ENCODE measurements at regions not wholly inside any gene's neighbourhood (a gene's known extent, or its start where the extent isn't known, plus 50 kb on each side); places are given as distances from the start of the nearest gene placed in this dataset.

DNA sequence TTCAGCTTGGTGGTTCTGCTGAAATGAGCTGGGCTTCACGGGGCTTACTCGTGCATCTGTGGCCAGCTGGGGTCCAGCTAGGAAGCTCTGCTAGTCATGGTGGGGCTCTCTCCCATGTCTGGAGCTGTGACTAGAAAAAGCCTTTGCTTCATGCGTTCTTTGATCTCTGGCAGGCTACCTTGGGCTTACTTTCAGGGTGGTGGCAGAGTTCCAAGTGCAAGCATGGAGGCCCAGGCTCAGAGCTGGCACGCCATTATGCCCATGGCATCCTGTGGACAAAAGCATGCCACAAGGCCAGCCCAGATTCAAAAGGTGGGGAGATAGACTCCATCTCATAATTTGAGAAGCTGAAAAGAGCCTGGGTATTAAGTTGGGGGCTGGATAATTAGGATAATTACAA lies 55.4 kb upstream of the GBA3 start:
- DNase-seq (ENCODE audit: low read depth): no peak
- TF ChIP-seq, protein P1, sequence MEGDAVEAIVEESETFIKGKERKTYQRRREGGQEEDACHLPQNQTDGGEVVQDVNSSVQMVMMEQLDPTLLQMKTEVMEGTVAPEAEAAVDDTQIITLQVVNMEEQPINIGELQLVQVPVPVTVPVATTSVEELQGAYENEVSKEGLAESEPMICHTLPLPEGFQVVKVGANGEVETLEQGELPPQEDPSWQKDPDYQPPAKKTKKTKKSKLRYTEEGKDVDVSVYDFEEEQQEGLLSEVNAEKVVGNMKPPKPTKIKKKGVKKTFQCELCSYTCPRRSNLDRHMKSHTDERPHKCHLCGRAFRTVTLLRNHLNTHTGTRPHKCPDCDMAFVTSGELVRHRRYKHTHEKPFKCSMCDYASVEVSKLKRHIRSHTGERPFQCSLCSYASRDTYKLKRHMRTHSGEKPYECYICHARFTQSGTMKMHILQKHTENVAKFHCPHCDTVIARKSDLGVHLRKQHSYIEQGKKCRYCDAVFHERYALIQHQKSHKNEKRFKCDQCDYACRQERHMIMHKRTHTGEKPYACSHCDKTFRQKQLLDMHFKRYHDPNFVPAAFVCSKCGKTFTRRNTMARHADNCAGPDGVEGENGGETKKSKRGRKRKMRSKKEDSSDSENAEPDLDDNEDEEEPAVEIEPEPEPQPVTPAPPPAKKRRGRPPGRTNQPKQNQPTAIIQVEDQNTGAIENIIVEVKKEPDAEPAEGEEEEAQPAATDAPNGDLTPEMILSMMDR (conservative IDR thresholded peaks at IDR 0.05; ENCODE audit: low read depth, low read length): no peak

More for the DNA sequence above, 55.4 kb upstream of the GBA3 start:
- no peak overlapping the region for H3K4me3 ChIP-seq (ENCODE audit: low read depth, low read length)
